Loucy (cell line): ENCODE measurements at regions not wholly inside any gene's neighbourhood (a gene's known extent, or its start where the extent isn't known, plus 50 kb on each side); places are given as distances from the start of the nearest gene placed in this dataset.

ENCODE experiments used
- H2AFZ ChIP-seq: fragments of 200-600 bp; sonication (generic); 2 replicates; pipeline ENCODE4 v1.6.0; 2016; ENCODE audit warnings: antibody characterized with exemption, mild to moderate bottlenecking, low read length, moderate library complexity
- H3F3A ChIP-seq: fragments of 200-600 bp; 2 replicates; pipeline ENCODE4 v1.6.0; 2016; ENCODE audit warnings: antibody characterized with exemption, low read depth, mild to moderate bottlenecking
- H3K27me3 ChIP-seq: fragments of 200-600 bp; sonication (generic); 2 replicates; pipeline ENCODE4 v1.6.1; 2014; ENCODE audit warnings: low read length, mild to moderate bottlenecking; ENCODE audit not compliant: insufficient read depth, poor library complexity, severe bottlenecking
- H3K36me3 ChIP-seq: fragments of 200-600 bp; sonication (generic); 2 replicates; pipeline ENCODE4 v1.6.1; 2016; ENCODE audit warnings: low read length; ENCODE audit not compliant: insufficient read depth
- H3K4me1 ChIP-seq: fragments of 200-600 bp; sonication (generic); 2 replicates; pipeline ENCODE4 v1.5.1; 2014; ENCODE audit warnings: low read length, mild to moderate bottlenecking; ENCODE audit not compliant: insufficient read depth, poor library complexity, severe bottlenecking
- H3K4me2 ChIP-seq: fragments of 200-600 bp; sonication (generic); 2 replicates; pipeline ENCODE4 v1.6.0; 2014; ENCODE audit warnings: antibody characterized with exemption, low read length, low read depth, mild to moderate bottlenecking; ENCODE audit not compliant: poor library complexity, severe bottlenecking
- H3K4me3 ChIP-seq: fragments of 200-600 bp; sonication (generic); 2 replicates; pipeline ENCODE4 v1.5.1; 2014; ENCODE audit warnings: low read length, mild to moderate bottlenecking, mixed read lengths; ENCODE audit not compliant: poor library complexity, severe bottlenecking
- H3K79me2 ChIP-seq: fragments of 200-600 bp; sonication (generic); 2 replicates; pipeline ENCODE4 v1.6.1; 2014; ENCODE audit warnings: low read length; ENCODE audit not compliant: insufficient read depth
- H3K9ac ChIP-seq: fragments of 200-600 bp; sonication (generic); 2 replicates; pipeline ENCODE4 v1.6.0; 2014; ENCODE audit warnings: mild to moderate bottlenecking, low read depth, low read length, moderate library complexity; ENCODE audit not compliant: poor library complexity, severe bottlenecking
- H3K9me2 ChIP-seq: fragments of 200-600 bp; sonication (generic); replicated peaks from 2 replicates; pipeline ENCODE4 v1.6.1; 2016; ENCODE audit warnings: low read depth, low read length, mixed read lengths
- H3K9me3 ChIP-seq: fragments of 200-600 bp; sonication (generic); 2 replicates; pipeline ENCODE4 v1.6.1; 2014; ENCODE audit warnings: mild to moderate bottlenecking, antibody characterized with exemption, low read length, low read depth; ENCODE audit not compliant: insufficient read depth
- H4K20me1 ChIP-seq: fragments of 200-600 bp; sonication (generic); 2 replicates; pipeline ENCODE4 v1.6.0; 2014; ENCODE audit warnings: antibody characterized with exemption, low read length, mild to moderate bottlenecking; ENCODE audit not compliant: insufficient read depth, poor library complexity, severe bottlenecking
- CTCF ChIP-seq: fragments of 200-600 bp; sonication (generic); conservative IDR thresholded peaks from 2 replicates; pipeline ENCODE4 v1.5.1; 2014; ENCODE audit warnings: mild to moderate bottlenecking, antibody characterized with exemption, low read length
- EZH2phosphoT487 ChIP-seq: fragments of 200-600 bp; IDR thresholded peaks from 2 replicates; pipeline ENCODE4 v1.6.1; 2018; ENCODE audit warnings: antibody characterized with exemption, mild to moderate bottlenecking, moderate library complexity, borderline replicate concordance

DNA sequence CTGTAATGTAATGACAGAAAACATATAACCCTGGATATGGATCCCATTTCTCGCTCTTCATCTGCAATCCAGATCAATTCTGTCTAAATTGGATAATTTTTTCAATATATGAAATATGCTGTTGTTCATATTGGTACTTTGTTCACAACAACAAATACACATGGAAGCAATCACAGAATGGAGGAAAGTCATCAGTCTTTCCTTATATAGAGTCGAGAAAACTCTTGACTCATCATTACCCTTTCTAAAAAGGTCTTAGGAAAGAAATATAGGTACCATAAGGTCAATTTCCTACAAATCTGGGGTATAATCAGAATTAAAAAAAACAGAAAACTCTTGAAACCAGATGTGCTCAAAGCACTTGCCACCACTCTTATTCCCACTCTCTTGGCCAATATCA lies 677.6 kb upstream of the ID4 start:
- Histone ChIP-seq H2AFZ (no peak overlapping the region), H3K9ac (no peak overlapping the region), H3K9me3 (no peaks in the 10 kb centered on the region), H3K4me2 (no peak overlapping the region), H3K27me3 (no peaks in the 10 kb centered on the region), H3K9me2 (no peaks in the 10 kb centered on the region), H3K4me3 (no peak overlapping the region), H3F3A (no peaks in the 10 kb centered on the region), H3K4me1 (no peaks in the 10 kb centered on the region), H4K20me1 (no peaks in the 10 kb centered on the region), H3K36me3 (no peaks in the 10 kb centered on the region), H3K79me2 (no peaks in the 10 kb centered on the region)
- TF ChIP-seq EZH2phosphoT487 (no peak), CTCF (no peak)

DNA sequence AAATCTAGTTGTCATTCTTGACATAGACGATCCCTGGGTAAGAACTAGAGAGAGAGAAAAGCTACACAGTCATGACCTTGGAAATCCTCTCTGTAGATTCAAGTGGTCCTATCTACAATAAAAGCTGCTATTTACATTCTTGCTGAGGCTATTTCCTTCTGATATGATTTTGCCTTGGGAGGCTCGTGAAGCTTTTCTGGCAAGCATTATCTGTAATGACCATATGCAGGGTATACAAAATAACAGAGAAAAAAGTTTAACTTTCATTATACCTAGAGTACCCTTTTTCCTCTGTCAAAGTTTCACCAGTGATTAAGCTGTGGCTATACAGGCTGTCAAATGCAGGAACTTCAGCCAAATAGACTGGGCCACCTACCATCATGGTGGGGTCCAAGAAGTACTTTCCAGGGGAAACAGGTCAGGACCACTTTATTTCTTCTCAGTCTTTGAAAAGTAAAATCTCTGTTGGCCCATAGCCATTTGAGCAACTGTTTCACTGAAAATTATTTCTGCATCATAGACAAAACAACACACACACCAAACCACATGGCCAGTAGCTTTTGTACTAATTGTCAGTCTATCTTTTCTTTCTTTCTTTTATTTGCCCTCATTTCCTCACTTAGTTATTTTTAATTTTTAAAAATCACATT lies 677.0 kb upstream of the ID4 start:
- H3K27me3 ChIP-seq = no peaks in the 10 kb centered on the region
- no peaks in the 10 kb centered on the region for H3K9me2 ChIP-seq
- no peak overlapping the region for H3K9ac ChIP-seq
- no peak overlapping the region for H2AFZ ChIP-seq
- H4K20me1 ChIP-seq = no peaks in the 10 kb centered on the region
- H3K9me3 ChIP-seq = no peaks in the 10 kb centered on the region
- no peak overlapping the region for H3K4me2 ChIP-seq
- no peaks in the 10 kb centered on the region for H3K79me2 ChIP-seq
- H3F3A ChIP-seq = no peaks in the 10 kb centered on the region
- H3K4me3 ChIP-seq = no peak overlapping the region
- no peaks in the 10 kb centered on the region for H3K36me3 ChIP-seq
- H3K4me1 ChIP-seq = no peaks in the 10 kb centered on the region
- TF ChIP-seq EZH2phosphoT487 (no peak), CTCF (no peak)

- no peaks in the 10 kb centered on the region for H3F3A ChIP-seq
- H3K27me3 ChIP-seq = no peaks in the 10 kb centered on the region
- no peaks in the 10 kb centered on the region for H3K9me2 ChIP-seq
- H2AFZ ChIP-seq = no peak overlapping the region
- no peaks in the 10 kb centered on the region for H3K79me2 ChIP-seq
- no peak overlapping the region for H3K9ac ChIP-seq
- TF ChIP-seq CTCF = no peak
- no peak for TF ChIP-seq EZH2phosphoT487
- H3K36me3 ChIP-seq = no peaks in the 10 kb centered on the region
- H3K9me3 ChIP-seq = no peaks in the 10 kb centered on the region
- no peak overlapping the region for H3K4me2 ChIP-seq
- H4K20me1 ChIP-seq = no peaks in the 10 kb centered on the region
- H3K4me3 ChIP-seq = no peak overlapping the region
- no peaks in the 10 kb centered on the region for H3K4me1 ChIP-seq
These were observed 669.9 kb upstream of the ID4 start for GRCh38 chr6:19167251-19167650.
